ENCODE measurements at regions not wholly inside any gene's neighbourhood (a gene's known extent, or its start where the extent isn't known, plus 50 kb on each side); places are given as distances from the start of the nearest gene placed in this dataset.

- Histone ChIP-seq H3K9ac (ENCODE audit: low read depth, low read length) (no peak overlapping the region), H3K9me3 (ENCODE audit: control insufficient read depth, insufficient read depth, low read length) (no peaks in the 10 kb centered on the region), H3K4me1 (ENCODE audit: control insufficient read depth, insufficient read depth, low read length) (no peaks in the 10 kb centered on the region), H3K27me3 (ENCODE audit: control insufficient read depth, insufficient read depth, low read length) (no peaks in the 10 kb centered on the region), H3K4me3 (ENCODE audit: low read depth, low read length) (no peak overlapping the region), H3K36me3 (ENCODE audit: control insufficient read depth, insufficient read depth, low read length) (no peaks in the 10 kb centered on the region)
Observed at GRCh38 chr9:135277219-135278201, 190.0 kb downstream of the OLFM1 start.

DNA sequence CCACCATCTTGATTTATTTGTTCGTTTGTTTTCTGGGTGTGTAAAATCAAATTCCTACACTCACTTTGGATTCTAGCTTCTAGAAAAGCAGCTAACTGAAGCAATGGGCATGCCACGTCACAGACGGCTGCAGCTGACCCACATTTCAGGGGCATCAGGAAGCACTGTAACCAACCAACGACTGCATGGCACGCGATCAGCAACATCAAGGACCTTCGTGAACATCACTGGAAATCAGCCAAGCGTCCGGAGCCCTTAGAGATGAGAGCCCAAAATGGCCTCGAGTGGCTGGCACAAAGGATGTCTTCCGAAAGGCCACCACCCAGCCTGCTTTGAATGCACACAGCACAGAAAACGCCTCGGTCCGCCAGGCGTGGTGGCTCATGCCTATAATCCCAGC is 191.1 kb downstream of the OLFM1 start:
- Histone ChIP-seq H3K27me3 (ENCODE audit: control insufficient read depth, insufficient read depth, low read length) (no peaks in the 10 kb centered on the region), H3K9me3 (ENCODE audit: control insufficient read depth, insufficient read depth, low read length) (no peaks in the 10 kb centered on the region)

GRCh38 chr9:135279385-135279784 is 191.9 kb downstream of the OLFM1 start:
- no peak overlapping the region for H3K4me3 ChIP-seq (ENCODE audit: low read depth, low read length)
- no peak overlapping the region for H3K9ac ChIP-seq (ENCODE audit: low read depth, low read length)
- no peaks in the 10 kb centered on the region for H3K4me1 ChIP-seq (ENCODE audit: control insufficient read depth, insufficient read depth, low read length)
- no peaks in the 10 kb centered on the region for H3K27me3 ChIP-seq (ENCODE audit: control insufficient read depth, insufficient read depth, low read length)
- H3K36me3 ChIP-seq (ENCODE audit: control insufficient read depth, insufficient read depth, low read length) = no peaks in the 10 kb centered on the region
- H3K9me3 ChIP-seq (ENCODE audit: control insufficient read depth, insufficient read depth, low read length) = no peaks in the 10 kb centered on the region

More for the DNA sequence above, 191.1 kb downstream of the OLFM1 start:
- Histone ChIP-seq H3K36me3 (ENCODE audit: control insufficient read depth, insufficient read depth, low read length) (no peaks in the 10 kb centered on the region), H3K4me1 (ENCODE audit: control insufficient read depth, insufficient read depth, low read length) (no peaks in the 10 kb centered on the region), H3K9ac (ENCODE audit: low read depth, low read length) (no peak overlapping the region), H3K4me3 (ENCODE audit: low read depth, low read length) (no peak overlapping the region)

GRCh38 chr9:135279834-135280393 is 192.4 kb downstream of the OLFM1 start:
- no peaks in the 10 kb centered on the region for H3K36me3 ChIP-seq (ENCODE audit: control insufficient read depth, insufficient read depth, low read length)
- no peaks in the 10 kb centered on the region for H3K9me3 ChIP-seq (ENCODE audit: control insufficient read depth, insufficient read depth, low read length)
- no peaks in the 10 kb centered on the region for H3K4me1 ChIP-seq (ENCODE audit: control insufficient read depth, insufficient read depth, low read length)
- no peaks in the 10 kb centered on the region for H3K27me3 ChIP-seq (ENCODE audit: control insufficient read depth, insufficient read depth, low read length)
- H3K9ac ChIP-seq (ENCODE audit: low read depth, low read length) = no peak overlapping the region
- H3K4me3 ChIP-seq (ENCODE audit: low read depth, low read length) = no peak overlapping the region

DNA sequence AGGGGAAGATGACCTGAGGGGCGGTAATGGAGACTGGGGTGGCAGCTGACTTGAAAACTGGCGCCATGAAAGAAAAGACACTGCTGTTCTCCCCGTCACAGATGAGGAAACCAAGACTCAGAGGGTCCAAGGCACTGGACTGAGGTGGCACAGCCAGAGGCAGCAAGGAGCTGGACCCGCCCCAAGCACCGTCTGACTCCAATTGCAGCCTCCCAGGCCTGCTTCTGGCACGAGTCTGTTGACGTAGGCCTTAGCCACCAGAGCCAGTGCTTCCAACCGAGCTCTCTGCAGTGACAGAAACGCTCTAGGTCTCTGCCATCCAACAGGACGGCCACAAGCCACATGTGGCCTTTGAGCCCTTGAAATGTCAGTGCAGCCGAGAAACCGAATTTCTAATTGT is 193.2 kb downstream of the OLFM1 start:
- Histone ChIP-seq H3K9ac (ENCODE audit: low read depth, low read length) (no peak overlapping the region), H3K9me3 (ENCODE audit: control insufficient read depth, insufficient read depth, low read length) (no peaks in the 10 kb centered on the region), H3K27me3 (ENCODE audit: control insufficient read depth, insufficient read depth, low read length) (no peaks in the 10 kb centered on the region), H3K4me1 (ENCODE audit: control insufficient read depth, insufficient read depth, low read length) (no peaks in the 10 kb centered on the region), H3K4me3 (ENCODE audit: low read depth, low read length) (no peak overlapping the region), H3K36me3 (ENCODE audit: control insufficient read depth, insufficient read depth, low read length) (no peaks in the 10 kb centered on the region)

DNA sequence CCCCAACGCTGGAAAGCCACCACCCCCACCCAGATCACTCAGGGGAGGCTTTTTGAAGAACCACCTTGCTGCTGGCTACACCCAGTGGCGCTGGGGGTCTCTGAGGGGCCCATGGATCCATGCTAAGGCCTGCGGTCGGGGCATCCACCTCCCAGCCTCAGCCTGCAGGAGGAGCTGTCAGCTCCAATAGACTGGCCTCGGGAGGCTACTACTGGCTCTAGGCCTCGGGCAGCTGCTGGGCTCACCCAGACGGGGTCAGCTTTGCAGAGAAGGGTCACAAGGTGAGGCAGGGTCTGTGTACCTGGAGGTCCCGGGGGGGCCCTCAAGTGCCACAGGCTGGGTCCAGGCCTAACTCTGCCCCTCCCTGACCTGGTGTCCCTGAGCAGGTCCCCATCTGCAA is 193.7 kb downstream of the OLFM1 start:
- Histone ChIP-seq H3K36me3 (ENCODE audit: control insufficient read depth, insufficient read depth, low read length) (no peaks in the 10 kb centered on the region), H3K4me3 (ENCODE audit: low read depth, low read length) (no peak overlapping the region), H3K4me1 (ENCODE audit: control insufficient read depth, insufficient read depth, low read length) (no peaks in the 10 kb centered on the region), H3K9ac (ENCODE audit: low read depth, low read length) (no peak overlapping the region), H3K9me3 (ENCODE audit: control insufficient read depth, insufficient read depth, low read length) (no peaks in the 10 kb centered on the region), H3K27me3 (ENCODE audit: control insufficient read depth, insufficient read depth, low read length) (no peaks in the 10 kb centered on the region)

GRCh38 chr9:135281791-135282737 is 194.6 kb downstream of the OLFM1 start:
- H3K9ac ChIP-seq (ENCODE audit: low read depth, low read length) = no peak overlapping the region
- H3K36me3 ChIP-seq (ENCODE audit: control insufficient read depth, insufficient read depth, low read length) = no peaks in the 10 kb centered on the region
- H3K4me3 ChIP-seq (ENCODE audit: low read depth, low read length) = no peak overlapping the region
- no peaks in the 10 kb centered on the region for H3K4me1 ChIP-seq (ENCODE audit: control insufficient read depth, insufficient read depth, low read length)
- no peaks in the 10 kb centered on the region for H3K27me3 ChIP-seq (ENCODE audit: control insufficient read depth, insufficient read depth, low read length)
- no peaks in the 10 kb centered on the region for H3K9me3 ChIP-seq (ENCODE audit: control insufficient read depth, insufficient read depth, low read length)

DNA sequence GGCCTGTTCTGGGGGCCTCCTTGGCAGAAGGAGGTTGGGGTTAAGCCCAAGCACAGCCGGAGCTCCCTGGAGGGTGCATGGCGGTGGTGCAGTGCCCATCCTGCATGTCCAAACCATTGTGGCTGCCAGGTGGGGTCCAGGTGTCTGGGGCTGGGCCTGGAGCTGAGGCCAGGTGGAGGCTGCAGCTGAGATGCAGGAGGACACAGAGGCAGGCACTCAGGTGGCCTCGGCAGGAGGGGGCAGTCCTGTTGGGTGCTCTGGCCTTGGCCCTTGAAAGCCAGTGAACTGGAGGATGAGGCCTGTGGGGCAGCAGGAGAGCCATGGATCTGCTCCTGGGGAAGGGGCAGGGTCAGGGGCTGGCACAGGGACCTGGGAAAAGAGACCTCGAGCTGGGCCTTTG is 195.3 kb downstream of the OLFM1 start:
- Histone ChIP-seq H3K9me3 (ENCODE audit: control insufficient read depth, insufficient read depth, low read length) (no peaks in the 10 kb centered on the region), H3K4me1 (ENCODE audit: control insufficient read depth, insufficient read depth, low read length) (no peaks in the 10 kb centered on the region), H3K9ac (ENCODE audit: low read depth, low read length) (no peak overlapping the region), H3K36me3 (ENCODE audit: control insufficient read depth, insufficient read depth, low read length) (no peaks in the 10 kb centered on the region), H3K4me3 (ENCODE audit: low read depth, low read length) (no peak overlapping the region), H3K27me3 (ENCODE audit: control insufficient read depth, insufficient read depth, low read length) (no peaks in the 10 kb centered on the region)

GRCh38 chr9:135283671-135284070 is 195.9 kb upstream of the PPP1R26 start:
- Histone ChIP-seq H3K9me3 (ENCODE audit: control insufficient read depth, insufficient read depth, low read length) (no peaks in the 10 kb centered on the region), H3K9ac (ENCODE audit: low read depth, low read length) (no peak overlapping the region), H3K4me1 (ENCODE audit: control insufficient read depth, insufficient read depth, low read length) (no peaks in the 10 kb centered on the region), H3K36me3 (ENCODE audit: control insufficient read depth, insufficient read depth, low read length) (no peaks in the 10 kb centered on the region), H3K27me3 (ENCODE audit: control insufficient read depth, insufficient read depth, low read length) (no peaks in the 10 kb centered on the region), H3K4me3 (ENCODE audit: low read depth, low read length) (no peak overlapping the region)

DNA sequence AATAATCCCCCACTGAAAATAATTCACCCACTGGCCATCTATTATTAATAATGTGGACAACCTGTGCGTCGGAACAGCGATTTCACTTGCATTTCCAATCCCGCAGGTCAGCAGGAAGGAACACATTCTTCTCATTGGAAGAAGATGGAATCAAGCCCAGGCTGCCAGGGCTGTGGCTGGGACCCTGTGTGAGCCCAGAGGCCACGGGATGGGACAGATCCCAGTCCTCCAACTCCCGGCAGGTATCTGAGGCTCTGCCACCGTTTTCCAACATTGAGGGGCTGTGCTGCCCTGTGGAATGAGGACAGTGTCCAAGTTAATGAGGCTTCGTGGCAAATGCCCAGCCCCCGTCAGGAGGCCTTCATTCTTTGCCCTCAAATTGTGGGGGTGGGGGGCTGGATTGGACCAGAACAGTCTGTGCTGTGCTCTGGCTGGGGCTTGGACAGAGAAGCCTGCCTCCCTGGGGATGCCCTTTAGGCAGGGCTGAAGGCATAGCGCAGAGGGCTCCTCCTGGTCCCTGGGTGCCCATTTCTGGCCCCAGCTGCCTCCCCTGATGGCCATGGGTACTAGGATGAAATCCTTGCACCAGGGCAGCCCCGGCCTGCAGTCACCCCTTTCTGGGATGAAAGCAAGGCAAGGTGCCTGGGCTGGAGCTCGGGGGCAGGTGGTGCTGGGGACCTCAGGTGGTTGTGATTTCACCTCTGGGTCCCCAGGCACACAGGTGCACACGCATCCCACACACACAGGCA is 195.0 kb upstream of the PPP1R26 start:
- Histone ChIP-seq H3K36me3 (ENCODE audit: control insufficient read depth, insufficient read depth, low read length) (no peaks in the 10 kb centered on the region), H3K9ac (ENCODE audit: low read depth, low read length) (no peak overlapping the region), H3K4me1 (ENCODE audit: control insufficient read depth, insufficient read depth, low read length) (no peaks in the 10 kb centered on the region), H3K4me3 (ENCODE audit: low read depth, low read length) (no peak overlapping the region), H3K27me3 (ENCODE audit: control insufficient read depth, insufficient read depth, low read length) (no peaks in the 10 kb centered on the region), H3K9me3 (ENCODE audit: control insufficient read depth, insufficient read depth, low read length) (no peaks in the 10 kb centered on the region)
